ENCODE measurements at regions not wholly inside any gene's neighbourhood (a gene's known extent, or its start where the extent isn't known, plus 50 kb on each side); places are given as distances from the start of the nearest gene placed in this dataset.
A peak's percentile ranks its signal among the peaks of the same experiment; 100 is the strongest.

GRCh38 chr12:93944911-93945310, 203.5 kb upstream of the PLXNC1 start:
- H3K4me3 ChIP-seq (ENCODE audit: control insufficient read depth, low read depth, low read length): no peak overlapping the region
- TF ChIP-seq CTCF (conservative IDR thresholded peaks at IDR 0.05; ENCODE audit: control insufficient read depth, insufficient read depth, low read depth, low read length): no peak
- DNase-seq (ENCODE audit: low read depth): no peak

- no peak for TF ChIP-seq CTCF (conservative IDR thresholded peaks at IDR 0.05; ENCODE audit: control insufficient read depth, insufficient read depth, low read depth, low read length)
- DNase-seq (ENCODE audit: low read depth): peak; percentile 89
These were observed 201.7 kb upstream of the PLXNC1 start for GRCh38 chr12:93946542-93947150.

GRCh38 chr12:93947486-93947885, 200.9 kb upstream of the PLXNC1 start:
- H3K4me3 ChIP-seq (ENCODE audit: control insufficient read depth, low read depth, low read length): no peak overlapping the region
- no peak for DNase-seq (ENCODE audit: low read depth)
- TF ChIP-seq CTCF (conservative IDR thresholded peaks at IDR 0.05; ENCODE audit: control insufficient read depth, insufficient read depth, low read depth, low read length): no peak

More at GRCh38 chr12:93946542-93947150, 201.7 kb upstream of the PLXNC1 start:
- H3K4me3 ChIP-seq (ENCODE audit: control insufficient read depth, low read depth, low read length): no peak overlapping the region

- no peak overlapping the region for H3K4me3 ChIP-seq (ENCODE audit: control insufficient read depth, low read depth, low read length)
- DNase-seq (ENCODE audit: low read depth): no peak
- no peak for TF ChIP-seq CTCF (conservative IDR thresholded peaks at IDR 0.05; ENCODE audit: control insufficient read depth, insufficient read depth, low read depth, low read length)
These were observed 198.1 kb upstream of the PLXNC1 start for GRCh38 chr12:93950311-93950710.

GRCh38 chr12:93954166-93955112, 193.9 kb upstream of the PLXNC1 start:
- H3K4me3 ChIP-seq (ENCODE audit: control insufficient read depth, low read depth, low read length): no peak overlapping the region
- TF ChIP-seq CTCF (conservative IDR thresholded peaks at IDR 0.05; ENCODE audit: control insufficient read depth, insufficient read depth, low read depth, low read length): no peak
- DNase-seq (ENCODE audit: low read depth): peak; percentile 84

GRCh38 chr12:93956551-93956950, 191.8 kb upstream of the PLXNC1 start:
- no peak for TF ChIP-seq CTCF (conservative IDR thresholded peaks at IDR 0.05; ENCODE audit: control insufficient read depth, insufficient read depth, low read depth, low read length)
- DNase-seq (ENCODE audit: low read depth): no peak
- no peak overlapping the region for H3K4me3 ChIP-seq (ENCODE audit: control insufficient read depth, low read depth, low read length)

All from fibroblast of mammary gland (primary cell).